GM03348 (cell line): ENCODE measurements at regions not wholly inside any gene's neighbourhood (a gene's known extent, or its start where the extent isn't known, plus 50 kb on each side); places are given as distances from the start of the nearest gene placed in this dataset.
"Not testable (repeated sequence)": the region's sequence is repeated elsewhere in the genome, so short reads cannot be mapped to it uniquely, and the experiment has no call there.

ENCODE experiments used
- DNase-seq: peaks from one replicate; pipeline ENCODE4 v3.0.0; 2012; ENCODE audit warnings: low spot score

GRCh38 chr21:29396951-29397455 lies 98.3 kb downstream of the BACH1 start:
- DNase-seq = no peak

- no peak for DNase-seq
Measured at GRCh38 chr21:29403301-29403700, 104.6 kb downstream of the BACH1 start.

DNA sequence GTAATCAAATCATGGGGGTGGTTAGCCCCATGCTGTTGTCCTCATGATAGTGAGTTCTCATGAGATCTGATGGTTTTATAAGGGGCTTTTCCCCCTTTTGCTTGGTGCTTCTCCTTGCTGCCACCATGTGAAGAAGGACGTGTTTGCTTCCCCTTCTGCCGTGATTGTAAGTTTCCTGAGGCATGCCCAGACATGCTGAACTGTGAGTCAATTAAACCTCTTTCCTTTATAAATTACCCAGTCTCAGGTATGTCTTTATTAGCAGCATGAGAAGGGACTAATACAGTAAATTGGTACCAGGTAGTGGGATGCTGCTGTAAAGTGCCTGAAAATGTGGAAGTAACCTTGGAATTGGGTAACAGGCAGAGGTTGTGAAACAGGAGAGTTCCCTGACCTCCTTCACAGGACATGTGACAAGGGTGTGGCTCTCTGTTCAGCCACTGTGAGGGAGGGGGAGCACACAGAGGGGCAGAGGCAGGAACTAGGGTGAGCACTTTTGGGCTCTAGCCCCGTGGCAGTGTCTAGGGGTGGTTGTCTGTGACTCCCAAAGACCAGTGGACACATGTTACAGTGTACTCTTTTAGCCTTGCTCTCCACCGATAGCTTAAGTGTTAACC lies 105.3 kb downstream of the BACH1 start:
- DNase-seq = no peak

DNA sequence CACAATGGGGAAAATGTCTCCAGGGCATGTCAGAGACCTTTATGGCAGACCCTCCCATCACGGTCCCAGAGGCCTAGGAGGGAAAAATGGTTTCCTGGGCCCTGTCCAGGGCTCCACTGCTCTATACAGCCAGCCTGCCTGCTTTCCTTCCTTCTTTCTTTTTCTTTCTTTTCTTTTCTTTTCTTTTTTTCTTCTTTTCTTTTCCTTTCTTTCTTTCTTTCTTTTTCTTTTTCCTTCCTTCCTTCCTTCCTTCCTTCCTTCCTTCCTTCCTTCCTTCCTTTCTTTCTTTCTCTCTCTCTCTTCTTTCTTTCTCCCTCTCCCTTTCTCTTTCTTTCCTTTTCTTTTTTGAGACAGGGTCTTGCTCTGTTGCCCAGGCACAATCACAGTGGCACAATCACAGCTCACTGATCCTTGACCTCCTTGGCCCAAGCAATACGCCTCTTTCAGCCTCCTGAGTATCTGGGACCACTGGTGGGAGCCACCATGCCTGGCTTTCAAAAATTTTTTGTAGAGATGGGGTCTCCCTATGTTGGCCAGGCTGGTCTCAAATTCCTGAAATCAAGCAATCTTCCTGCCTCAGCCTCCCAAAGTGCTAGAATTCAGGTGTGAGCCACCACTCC lies 106.9 kb downstream of the BACH1 start:
- DNase-seq = no peak

GRCh38 chr21:29406385-29406784 lies 107.7 kb downstream of the BACH1 start:
- no peak for DNase-seq

DNA sequence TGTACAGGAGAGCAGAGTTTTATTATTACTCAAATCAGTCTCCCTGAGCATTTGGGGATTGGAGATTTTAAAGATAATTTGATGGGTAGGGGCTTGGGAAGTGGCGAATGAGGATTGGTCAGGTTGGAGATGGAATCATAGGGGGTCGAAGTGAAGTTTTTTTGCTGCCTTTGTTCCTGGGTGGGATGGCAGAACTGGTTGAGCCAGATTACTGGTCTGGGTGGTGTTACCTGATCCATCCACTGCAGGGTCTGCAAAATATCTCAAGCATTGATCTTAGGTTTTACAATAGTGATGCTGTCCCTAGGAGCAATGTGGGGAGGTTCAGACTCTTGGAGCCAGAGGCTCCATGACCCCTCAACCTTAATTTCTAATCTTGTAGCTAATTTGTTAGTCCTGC lies 108.8 kb downstream of the BACH1 start:
- no peak for DNase-seq

- no peak for DNase-seq
Measured at GRCh38 chr21:29413683-29414082, 115.0 kb downstream of the BACH1 start.

DNA sequence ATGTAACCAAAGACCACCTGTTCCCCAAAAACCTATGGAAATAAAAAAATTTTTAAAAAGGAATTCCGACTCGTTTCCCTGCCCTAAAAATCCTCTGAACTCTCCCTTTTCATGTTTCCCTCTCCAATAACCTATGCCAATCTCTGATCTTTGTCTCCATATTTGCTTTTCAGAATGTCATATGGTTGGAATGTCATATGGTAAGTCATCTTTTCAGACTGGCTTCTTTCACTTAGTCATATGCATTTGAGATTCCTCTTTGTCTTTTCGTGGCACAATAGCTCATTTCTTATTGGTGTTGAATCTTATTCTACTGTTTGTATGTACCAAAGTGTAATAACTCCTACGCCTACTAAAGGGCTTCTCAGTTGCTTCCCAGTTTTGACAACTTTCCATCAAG lies 117.5 kb downstream of the BACH1 start:
- DNase-seq = no peak

- DNase-seq = no peak
Measured at GRCh38 chr21:29418813-29419212, 120.1 kb downstream of the BACH1 start.

DNA sequence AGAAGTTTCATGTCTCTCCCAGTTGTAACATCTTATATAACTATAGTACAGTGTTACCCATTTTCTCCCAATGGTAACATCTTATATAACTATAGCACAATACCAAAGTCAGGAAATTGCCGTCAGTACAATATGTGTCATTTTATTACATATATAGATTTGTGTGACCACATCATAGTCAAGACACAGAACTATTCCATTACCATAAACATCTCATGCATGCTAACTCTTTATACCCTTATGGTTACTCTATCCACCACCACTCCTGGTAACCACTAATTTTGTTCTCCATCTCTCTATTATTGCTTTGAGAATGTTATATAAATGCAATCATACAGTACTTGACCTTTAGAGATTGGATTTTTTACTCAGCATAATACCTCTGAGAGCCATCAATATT lies 120.7 kb downstream of the BACH1 start:
- no peak for DNase-seq

- no peak for DNase-seq
Measured at GRCh38 chr21:29423099-29423870, 124.6 kb downstream of the BACH1 start.

- no peak for DNase-seq
Measured at GRCh38 chr21:29424728-29425127, 126.0 kb downstream of the BACH1 start.

- DNase-seq = no peak
Measured at GRCh38 chr21:29429218-29429617, 130.5 kb downstream of the BACH1 start.

DNA sequence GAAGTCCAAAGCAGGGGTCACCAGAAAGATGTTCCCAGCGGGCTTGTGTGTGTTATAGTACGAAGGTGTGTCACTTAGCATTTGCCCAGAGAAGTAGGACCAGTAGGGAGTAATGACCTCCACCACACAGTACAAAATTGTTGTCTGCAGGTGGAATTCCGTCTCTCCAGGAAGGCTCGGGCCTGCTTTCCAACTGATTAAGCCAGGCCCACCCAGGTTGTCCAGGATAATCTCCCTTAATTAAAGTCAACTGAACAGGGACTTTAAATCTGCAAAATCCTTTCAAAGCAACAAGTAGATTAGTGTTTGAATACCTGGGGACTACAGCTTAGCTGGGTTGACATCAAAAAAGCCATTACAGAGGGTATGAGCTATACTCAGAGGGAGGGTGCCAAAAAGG lies 131.3 kb downstream of the BACH1 start:
- DNase-seq = no peak

DNA sequence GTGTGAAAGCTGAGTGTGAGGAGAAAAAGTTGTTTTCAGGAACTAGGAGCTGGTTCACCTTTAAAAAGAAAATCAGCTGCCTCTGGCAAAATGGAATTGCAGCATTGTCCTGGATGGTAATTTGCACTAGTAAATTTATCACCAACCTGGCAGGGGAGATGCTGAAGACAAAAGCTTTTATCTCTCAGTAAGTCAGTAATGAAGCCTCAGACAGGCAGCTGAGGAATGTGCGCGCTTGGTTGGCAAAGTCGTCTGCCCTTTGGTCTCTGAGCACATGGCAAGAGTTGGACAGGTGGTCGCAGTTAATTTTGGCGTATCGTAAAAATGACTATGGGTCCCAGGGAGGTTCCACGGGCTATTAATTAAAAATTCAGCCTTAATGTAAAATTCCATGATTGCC lies 131.9 kb downstream of the BACH1 start:
- no peak for DNase-seq

DNA sequence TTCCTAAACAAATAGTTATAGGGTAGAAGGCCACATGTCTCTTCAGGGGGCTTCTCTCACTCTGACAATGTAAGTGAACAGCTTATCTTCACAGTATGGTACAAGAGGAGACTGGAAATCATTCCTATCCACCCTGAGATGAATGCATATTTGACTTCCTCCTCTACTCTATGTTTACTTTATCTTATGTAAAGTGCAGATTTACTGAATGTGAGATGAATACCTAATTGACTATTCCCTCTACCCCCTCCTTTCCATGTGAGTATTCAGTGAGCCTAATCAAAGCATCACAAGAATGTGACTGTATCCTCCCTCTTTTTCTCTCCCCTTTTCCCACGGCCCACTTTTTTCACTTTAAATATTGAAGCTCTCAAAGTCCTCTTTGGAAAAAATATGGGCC lies 132.5 kb downstream of the BACH1 start:
- DNase-seq = no peak

- DNase-seq = no peak
Measured at GRCh38 chr21:29431680-29432079, 133.0 kb downstream of the BACH1 start.

DNA sequence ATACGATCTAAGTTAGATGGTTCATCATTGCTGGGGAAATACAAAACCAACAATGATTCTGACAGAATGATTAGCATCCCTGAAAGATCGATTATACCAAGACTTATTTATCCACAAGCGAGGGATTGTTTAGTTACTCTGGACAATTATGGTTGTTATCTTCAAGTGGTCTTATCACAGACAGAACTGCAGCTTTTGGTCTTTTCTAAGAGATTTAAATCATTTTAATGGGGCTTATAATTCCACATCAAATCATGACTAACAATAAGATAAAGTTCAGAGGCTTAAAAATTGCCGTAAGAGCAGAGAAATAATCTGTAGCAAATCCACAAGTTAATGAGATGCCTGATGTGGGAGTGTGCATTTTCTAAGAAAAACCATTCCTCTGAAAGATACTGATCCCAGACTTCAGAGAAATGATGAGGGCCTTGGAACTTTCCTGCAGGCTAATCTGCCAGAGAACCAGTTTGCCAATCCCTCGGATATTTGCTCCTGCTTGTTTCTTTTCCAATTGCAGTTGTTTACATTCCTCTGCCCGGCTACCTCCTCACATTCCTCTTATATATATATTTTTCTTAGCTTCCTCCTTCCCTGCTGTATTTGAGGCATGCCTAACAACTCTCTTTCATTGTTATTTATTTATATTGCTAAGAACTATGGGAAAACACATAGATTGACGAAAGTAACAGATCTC lies 134.8 kb downstream of the BACH1 start:
- peak; percentile 11 for DNase-seq

DNA sequence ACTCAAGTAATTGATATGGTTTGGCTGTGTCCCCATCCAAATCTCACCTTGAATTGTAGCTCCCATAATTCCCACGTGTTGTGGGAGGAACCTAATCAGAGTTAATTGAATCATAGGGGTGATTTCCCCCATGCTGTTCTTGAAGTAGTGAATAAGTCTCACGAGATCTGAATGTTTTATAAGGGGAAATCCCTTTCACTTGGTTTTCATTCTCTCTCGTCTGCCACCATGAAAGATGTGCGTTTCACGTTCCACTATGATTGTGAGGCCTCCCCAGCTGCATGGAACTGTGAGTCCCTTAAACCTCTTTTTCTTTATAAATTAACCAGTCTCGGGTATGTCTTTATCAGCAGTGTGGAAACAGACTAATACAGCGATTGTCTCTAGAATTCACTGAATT lies 135.4 kb downstream of the BACH1 start:
- DNase-seq = no peak

GRCh38 chr21:29434982-29435381 lies 136.3 kb downstream of the BACH1 start:
- DNase-seq = not testable (repeated sequence)

DNA sequence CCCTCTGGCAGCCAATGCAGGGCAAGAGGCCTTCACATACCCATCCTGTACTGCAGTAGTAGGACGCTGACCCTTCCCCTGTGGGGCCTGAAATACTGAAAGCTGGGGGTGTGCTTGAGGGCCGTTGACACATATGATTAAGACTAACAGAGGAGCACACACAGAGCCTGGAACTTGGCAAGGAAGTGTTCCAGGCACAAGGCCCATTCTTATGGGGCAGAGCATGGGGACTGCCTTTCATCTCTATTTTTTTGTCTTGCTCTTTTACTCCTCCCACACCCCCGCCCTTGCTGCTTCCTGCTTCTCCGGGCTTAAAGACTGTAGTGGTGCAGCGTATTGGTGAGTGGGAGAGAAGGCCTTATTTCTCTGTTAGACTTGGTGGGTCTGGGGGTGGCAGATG lies 137.4 kb downstream of the BACH1 start:
- DNase-seq = no peak

DNA sequence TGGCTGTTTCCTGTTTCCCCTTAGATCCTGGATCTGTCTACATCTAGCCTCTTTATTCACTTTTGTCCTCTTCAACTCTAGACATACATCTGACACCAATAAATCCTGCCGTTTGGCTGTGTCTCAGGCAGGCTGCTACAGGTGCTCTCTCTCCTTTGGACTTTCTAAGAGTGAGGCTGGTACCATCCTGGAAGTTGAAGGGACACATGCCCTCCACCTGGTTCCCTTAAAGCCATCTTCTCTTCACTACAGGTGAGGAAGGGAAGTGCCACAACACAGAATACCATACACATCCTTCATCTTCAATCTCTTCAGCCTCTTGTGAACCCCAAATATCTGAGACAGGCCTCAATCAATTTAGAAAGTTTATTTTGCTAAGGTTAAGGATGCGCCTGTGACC lies 137.9 kb downstream of the BACH1 start:
- no peak for DNase-seq

DNA sequence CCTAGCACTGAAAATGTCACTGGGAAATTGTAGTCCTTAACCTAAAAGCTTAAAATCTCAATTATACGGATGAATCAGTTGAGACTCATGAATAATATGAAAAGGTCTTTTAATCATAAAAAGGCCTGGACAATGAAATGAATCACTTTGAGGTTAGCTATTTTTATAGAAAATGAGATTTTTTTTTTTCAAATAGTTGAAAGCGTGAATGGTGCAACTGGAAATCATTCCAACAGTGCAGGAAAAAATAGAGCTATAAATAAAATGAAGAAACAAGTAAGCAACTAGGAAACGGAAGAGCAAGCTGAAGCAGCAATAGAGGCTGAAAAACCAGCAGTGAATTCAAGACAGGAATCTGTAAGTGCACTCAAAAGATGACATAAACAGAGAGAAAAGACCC lies 142.9 kb downstream of the BACH1 start:
- peak; percentile 14 for DNase-seq
